Kidney (tissue), 13 donors: ENCODE measurements at regions not wholly inside any gene's neighbourhood (a gene's known extent, or its start where the extent isn't known, plus 50 kb on each side); places are given as distances from the start of the nearest gene placed in this dataset.

Experiments
- DNase-seq, 5 donors: peaks; one replicate each; pipeline ENCODE4 v3.0.0-alpha.2; 2013 to 2020
- FAIRE-seq: peaks from 2 replicates; lab custom pipeline; 2012; peaks lifted over from hg19 to GRCh38; lab: Jason Lieb, UNC
- H3K27ac ChIP-seq, 2 donors: one replicate each; pipeline ENCODE4 v1.7.0; 2013; ENCODE audit warnings: low read depth in 2 of 2, low read length in 2 of 2, inconsistent platforms in 1 of 2
- H3K27me3 ChIP-seq: one replicate; pipeline ENCODE4 v1.7.1; 2013; ENCODE audit warnings: low read length, inconsistent platforms; ENCODE audit not compliant: control insufficient read depth, insufficient read depth
- H3K36me3 ChIP-seq, 3 donors: one replicate each; pipeline versions ENCODE4 v1.7.0 to v1.7.1; 2013; ENCODE audit warnings: low read length in 3 of 3, control low read depth in 1 of 3, inconsistent platforms in 1 of 3; ENCODE audit not compliant: insufficient read depth in 3 of 3, control insufficient read depth in 2 of 3
- H3K4me1 ChIP-seq, 3 donors: one replicate each; pipeline versions ENCODE4 v1.7.0 to v1.7.1; 2013; ENCODE audit warnings: low read length in 3 of 3, inconsistent platforms in 1 of 3, low read depth in 1 of 3; ENCODE audit not compliant: control insufficient read depth in 2 of 3, insufficient read depth in 2 of 3
- H3K4me3 ChIP-seq, 3 donors: one replicate each; pipeline versions ENCODE4 v1.7.0 to v1.8.1; 2013; ENCODE audit warnings: low read length in 3 of 3, control low read depth in 1 of 3, inconsistent platforms in 1 of 3
- H3K9ac ChIP-seq, 3 donors: one replicate each; pipeline versions ENCODE4 v1.7.0 to v1.7.1; 2013; ENCODE audit warnings: low read length in 3 of 3, control low read depth in 1 of 3, inconsistent platforms in 1 of 3
- H3K9me3 ChIP-seq, 3 donors: one replicate each; pipeline versions ENCODE4 v1.7.0 to v1.7.1; 2013; ENCODE audit warnings: low read length in 3 of 3, control low read depth in 1 of 3, inconsistent platforms in 1 of 3; ENCODE audit not compliant: control insufficient read depth in 2 of 3, insufficient read depth in 1 of 3
- CTCF ChIP-seq: IDR thresholded peaks from 3 replicates; pipeline ENCODE4 v1.5.1; 2012; ENCODE audit warnings: mild to moderate bottlenecking, moderate library complexity, borderline replicate concordance; ENCODE audit not compliant: insufficient read depth; ENCODE audit errors: extremely low read depth
- intact Hi-C: fragments of 100-400 bp; cut with DNase I; formaldehyde crosslinking; loops from one replicate; pipeline ENCODE4 v1.11.1; 2022
- donor health status: control.
- donor health status: control.
- donor health status: control.
- donor health status: control.
- donor health status: control.
- donor health status: DM: yes; HTN: yes; CAD: no.
- donor health status: Normal renal cell carcinoma (clear cell type).

- H3K9ac ChIP-seq: no peak overlapping the region
- DNase-seq (no peak), FAIRE-seq (no peak)
- no peaks in the 10 kb centered on the region for H3K36me3 ChIP-seq
- no peak for TF ChIP-seq CTCF
- peaks cover 0 to 3% (median 0%) of the 10 kb centered on the region in 3 donors for H3K4me1 ChIP-seq
- intact Hi-C loops: no loop called here
- no peak overlapping the region for H3K4me3 ChIP-seq
- no peaks in the 10 kb centered on the region for H3K27me3 ChIP-seq
- H3K27ac ChIP-seq: no peak overlapping the region
- no peaks in the 10 kb centered on the region for H3K9me3 ChIP-seq
Observed at GRCh38 chr22:22159384-22159783, 85.2 kb upstream of the VPREB1 start.

DNA sequence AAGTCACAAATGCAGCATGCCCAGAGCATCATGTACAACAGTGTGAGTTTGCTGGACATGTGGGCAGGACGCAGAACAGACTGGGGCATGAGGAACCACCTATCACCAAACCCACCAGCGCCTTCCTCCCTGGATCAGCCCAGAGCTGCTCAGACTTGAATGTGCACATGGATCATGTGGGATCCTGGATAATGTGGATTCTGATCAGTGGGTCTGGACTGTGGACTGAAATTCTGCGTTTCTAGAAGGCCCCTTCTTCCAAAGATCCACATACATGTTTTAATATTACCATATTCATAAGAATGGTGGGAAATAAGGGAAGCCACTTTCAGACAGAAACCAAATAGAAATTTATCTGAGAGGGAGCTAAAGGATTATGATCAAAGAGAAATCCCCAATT, 85.6 kb upstream of the VPREB1 start:
- no peak for FAIRE-seq
- H3K9ac ChIP-seq: no peak overlapping the region
- H3K4me3 ChIP-seq: no peak overlapping the region
- no peak overlapping the region for H3K27ac ChIP-seq
- H3K27me3 ChIP-seq: no peaks in the 10 kb centered on the region
- intact Hi-C loops: no loop called here
- no peaks in the 10 kb centered on the region for H3K36me3 ChIP-seq
- no peak for DNase-seq
- H3K4me1 ChIP-seq: peaks cover 0 to 3% (median 0%) of the 10 kb centered on the region in 3 donors
- no peaks in the 10 kb centered on the region for H3K9me3 ChIP-seq
- TF ChIP-seq CTCF: no peak

- H3K9ac ChIP-seq: no peak overlapping the region
- TF ChIP-seq CTCF: no peak
- no peak for DNase-seq
- no peak overlapping the region for H3K4me3 ChIP-seq
- no peak for FAIRE-seq
- no peaks in the 10 kb centered on the region for H3K9me3 ChIP-seq
- no peak overlapping the region for H3K27ac ChIP-seq
- H3K27me3 ChIP-seq: no peaks in the 10 kb centered on the region
- peaks cover 0 to 3% (median 0%) of the 10 kb centered on the region in 3 donors for H3K4me1 ChIP-seq
- intact Hi-C loops: no loop called here
- H3K36me3 ChIP-seq: no peaks in the 10 kb centered on the region
Observed at GRCh38 chr22:22158207-22158816, 86.3 kb upstream of the VPREB1 start.

DNA sequence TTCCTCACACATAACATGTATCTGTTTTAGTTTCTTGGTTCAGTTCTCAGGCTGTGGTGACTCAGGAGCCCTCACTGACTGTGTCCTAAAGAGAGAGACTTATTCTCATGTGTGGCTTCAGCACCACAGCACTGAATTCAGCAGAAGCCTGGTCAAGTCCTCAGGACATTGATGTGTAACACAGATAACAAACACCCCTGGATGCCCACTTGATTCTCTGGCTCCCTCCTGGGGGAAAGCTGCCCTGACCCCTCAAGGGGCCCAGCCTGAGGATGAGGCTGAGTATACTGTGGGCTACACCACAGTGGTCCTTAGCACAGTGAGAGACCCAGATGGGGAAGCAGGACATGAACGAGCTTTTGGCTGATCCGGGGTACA, 87.2 kb upstream of the VPREB1 start:
- H3K9me3 ChIP-seq: no peaks in the 10 kb centered on the region
- no peak overlapping the region for H3K27ac ChIP-seq
- no peaks in the 10 kb centered on the region for H3K36me3 ChIP-seq
- DNase-seq (no peak), FAIRE-seq (no peak)
- H3K9ac ChIP-seq: no peak overlapping the region
- H3K27me3 ChIP-seq: no peaks in the 10 kb centered on the region
- no peak for TF ChIP-seq CTCF
- no peak overlapping the region for H3K4me3 ChIP-seq
- intact Hi-C loops: no loop called here
- H3K4me1 ChIP-seq: peaks cover 0 to 3% (median 0%) of the 10 kb centered on the region in 3 donors
